Thoracic aorta (tissue), 2 donors: ENCODE measurements at regions not wholly inside any gene's neighbourhood (a gene's known extent, or its start where the extent isn't known, plus 50 kb on each side); places are given as distances from the start of the nearest gene placed in this dataset.

Experiments
- ATAC-seq: fragments of 150-250 bp; one replicate; pipeline ENCODE4 v1.8.0; 2017; ENCODE audit warnings: low read depth; ENCODE audit not compliant: insufficient number of reproducible peaks, low FRiP score
- DNase-seq: peaks from one replicate; pipeline ENCODE4 v3.0.0-alpha.2; 2020; ENCODE audit warnings: low spot score
- H3K27ac ChIP-seq, 2 donors: fragments of 200-600 bp; sonication (generic); 1 replicate in 1 of 2; 2 replicates in 1 of 2; pipeline ENCODE4 v1.5.1; 2016; ENCODE audit warnings: mild to moderate bottlenecking in 2 of 2, moderate library complexity in 2 of 2
- H3K27me3 ChIP-seq: fragments of 200-600 bp; sonication (generic); replicated peaks from 2 replicates; pipeline ENCODE4 v1.6.0; 2016; ENCODE audit warnings: mild to moderate bottlenecking; ENCODE audit not compliant: insufficient read depth
- H3K36me3 ChIP-seq: fragments of 200-600 bp; sonication (generic); one replicate; pipeline ENCODE4 v1.5.1; 2016
- H3K4me1 ChIP-seq, 2 donors: fragments of 200-600 bp; sonication (generic); 1 replicate in 1 of 2; 2 replicates in 1 of 2; pipeline versions ENCODE4 v1.5.1 to v1.6.0; 2016; ENCODE audit warnings: low read depth in 2 of 2, mild to moderate bottlenecking in 1 of 2; ENCODE audit not compliant: control insufficient read depth in 1 of 2
- H3K4me3 ChIP-seq: fragments of 200-600 bp; sonication (generic); 2 replicates; pipeline ENCODE4 v1.5.1; 2016; ENCODE audit warnings: mild to moderate bottlenecking
- H3K9me3 ChIP-seq: fragments of 200-600 bp; sonication (generic); 2 replicates; pipeline ENCODE4 v1.5.1; 2016
- TF ChIP-seq, protein P1 (sequence below): fragments of 200-600 bp; sonication (generic); IDR thresholded peaks from one replicate; pipeline ENCODE4 v1.5.1; 2019; ENCODE audit warnings: antibody characterized with exemption

- Histone ChIP-seq H3K27me3 (no peaks in the 10 kb centered on the region), H3K4me1 (peaks cover 3 to 8% of the 10 kb centered on the region in 2 donors), H3K4me3 (no peak overlapping the region), H3K9me3 (no peaks in the 10 kb centered on the region), H3K36me3 (no peaks in the 10 kb centered on the region), H3K27ac (no peak overlapping the region)
- ATAC-seq (no peak), DNase-seq (no peak)
- TF ChIP-seq, protein P1, sequence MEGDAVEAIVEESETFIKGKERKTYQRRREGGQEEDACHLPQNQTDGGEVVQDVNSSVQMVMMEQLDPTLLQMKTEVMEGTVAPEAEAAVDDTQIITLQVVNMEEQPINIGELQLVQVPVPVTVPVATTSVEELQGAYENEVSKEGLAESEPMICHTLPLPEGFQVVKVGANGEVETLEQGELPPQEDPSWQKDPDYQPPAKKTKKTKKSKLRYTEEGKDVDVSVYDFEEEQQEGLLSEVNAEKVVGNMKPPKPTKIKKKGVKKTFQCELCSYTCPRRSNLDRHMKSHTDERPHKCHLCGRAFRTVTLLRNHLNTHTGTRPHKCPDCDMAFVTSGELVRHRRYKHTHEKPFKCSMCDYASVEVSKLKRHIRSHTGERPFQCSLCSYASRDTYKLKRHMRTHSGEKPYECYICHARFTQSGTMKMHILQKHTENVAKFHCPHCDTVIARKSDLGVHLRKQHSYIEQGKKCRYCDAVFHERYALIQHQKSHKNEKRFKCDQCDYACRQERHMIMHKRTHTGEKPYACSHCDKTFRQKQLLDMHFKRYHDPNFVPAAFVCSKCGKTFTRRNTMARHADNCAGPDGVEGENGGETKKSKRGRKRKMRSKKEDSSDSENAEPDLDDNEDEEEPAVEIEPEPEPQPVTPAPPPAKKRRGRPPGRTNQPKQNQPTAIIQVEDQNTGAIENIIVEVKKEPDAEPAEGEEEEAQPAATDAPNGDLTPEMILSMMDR, result no peak
Measured at GRCh38 chr16:14334366-14335080, 263.4 kb downstream of the MRTFB start.

DNA sequence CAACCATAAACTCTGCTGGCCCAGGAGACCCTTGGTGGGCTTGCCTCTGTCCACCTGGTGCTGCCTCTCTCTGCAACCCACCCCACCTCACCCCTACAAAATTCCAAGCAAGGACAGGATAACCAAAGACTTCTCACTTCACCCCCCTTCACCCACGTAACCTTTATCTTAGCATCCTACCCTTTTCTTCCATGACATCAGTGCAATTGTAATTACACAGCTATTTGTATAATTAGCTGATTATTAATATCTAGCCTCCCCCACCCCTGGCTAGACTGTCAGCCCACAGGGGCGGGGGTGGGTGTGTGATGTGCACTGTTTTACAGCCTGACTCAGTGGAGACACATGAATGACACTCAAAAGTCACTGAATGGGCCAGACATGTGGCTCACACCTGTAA lies 262.2 kb downstream of the MRTFB start:
- ATAC-seq (no peak), DNase-seq (no peak)
- no peak overlapping the region for H3K27ac ChIP-seq
- no peaks in the 10 kb centered on the region for H3K9me3 ChIP-seq
- peaks cover 3 to 8% of the 10 kb centered on the region in 2 donors for H3K4me1 ChIP-seq
- TF ChIP-seq, protein P1, result no peak
- no peak overlapping the region for H3K4me3 ChIP-seq
- H3K27me3 ChIP-seq, result no peaks in the 10 kb centered on the region
- H3K36me3 ChIP-seq, result peaks cover 2% of the 10 kb centered on the region

GRCh38 chr16:14331020-14331419 lies 259.9 kb downstream of the MRTFB start:
- Histone ChIP-seq H3K27me3 (no peaks in the 10 kb centered on the region), H3K36me3 (peaks cover 8% of the 10 kb centered on the region), H3K9me3 (no peaks in the 10 kb centered on the region), H3K4me1 (peaks cover 0 to 6% of the 10 kb centered on the region in 2 donors), H3K27ac (no peak overlapping the region), H3K4me3 (no peak overlapping the region)
- DNase-seq, result no peak
- TF ChIP-seq, protein P1, result no peak
- no peak for ATAC-seq

- no peak for DNase-seq
Measured at GRCh38 chr16:14329727-14330350, 258.7 kb downstream of the MRTFB start.

More at GRCh38 chr16:14329727-14330350, 258.7 kb downstream of the MRTFB start:
- Histone ChIP-seq H3K27me3 (no peaks in the 10 kb centered on the region), H3K27ac (no peak overlapping the region), H3K9me3 (no peaks in the 10 kb centered on the region), H3K36me3 (peaks cover 8% of the 10 kb centered on the region), H3K4me3 (no peak overlapping the region), H3K4me1 (peaks cover 3 to 18% of the 10 kb centered on the region in 2 donors)
- no peak for ATAC-seq
- TF ChIP-seq, protein P1, result no peak
